Trophoblast cell (in vitro differentiated cells and primary cell): ENCODE measurements at regions not wholly inside any gene's neighbourhood (a gene's known extent, or its start where the extent isn't known, plus 50 kb on each side); places are given as distances from the start of the nearest gene placed in this dataset.

ENCODE experiments used
- DNase-seq, 2 donors: peaks; one replicate each; pipeline ENCODE4 v3.0.0-alpha.2; 2016
- H2AFZ ChIP-seq: 2 replicates; pipeline ENCODE4 v1.6.1; 2013; ENCODE audit warnings: low read length, moderate library complexity, mild to moderate bottlenecking; ENCODE audit not compliant: insufficient read depth, poor library complexity
- H2AK5ac ChIP-seq: 2 replicates; pipeline ENCODE4 v1.6.1; 2013; ENCODE audit warnings: mild to moderate bottlenecking, low read length
- H2BK120ac ChIP-seq: 2 replicates; pipeline ENCODE4 v1.6.1; 2013; ENCODE audit warnings: low read length, mild to moderate bottlenecking, moderate library complexity; ENCODE audit not compliant: insufficient read depth, poor library complexity
- H2BK12ac ChIP-seq: 2 replicates; pipeline ENCODE4 v1.6.1; 2013; ENCODE audit warnings: mild to moderate bottlenecking, low read length, moderate library complexity
- H2BK5ac ChIP-seq: 2 replicates; pipeline ENCODE4 v1.6.1; 2013; ENCODE audit warnings: low read length, low read depth, moderate library complexity, mild to moderate bottlenecking; ENCODE audit not compliant: poor library complexity
- H3K14ac ChIP-seq: 2 replicates; pipeline ENCODE4 v1.6.1; 2013; ENCODE audit warnings: mild to moderate bottlenecking, low read length
- H3K18ac ChIP-seq: 2 replicates; pipeline ENCODE4 v1.6.1; 2013; ENCODE audit warnings: mild to moderate bottlenecking, low read length
- H3K23ac ChIP-seq: 2 replicates; pipeline ENCODE4 v1.6.1; 2013; ENCODE audit warnings: low read length
- H3K27ac ChIP-seq: 2 replicates; pipeline ENCODE4 v1.5.1; 2013; ENCODE audit warnings: low read depth, mild to moderate bottlenecking, inconsistent platforms, low read length, moderate library complexity
- H3K27me3 ChIP-seq: 2 replicates; pipeline ENCODE4 v1.6.1; 2013; ENCODE audit warnings: inconsistent platforms, mild to moderate bottlenecking, low read length, moderate library complexity; ENCODE audit not compliant: insufficient read depth
- H3K36me3 ChIP-seq, 2 experiments: 1 replicate in 1 of 2; 2 replicates in 1 of 2; pipeline ENCODE4 v1.6.1; 2013; ENCODE audit warnings: low read length in 2 of 2, mild to moderate bottlenecking in 2 of 2, moderate library complexity in 1 of 2; ENCODE audit not compliant: insufficient read depth in 2 of 2, control insufficient read depth in 1 of 2
- H3K4ac ChIP-seq: 2 replicates; pipeline ENCODE4 v1.6.1; 2013; ENCODE audit warnings: low read depth, mild to moderate bottlenecking, low read length, moderate library complexity
- H3K4me1 ChIP-seq, 2 experiments: 1 replicate in 1 of 2; 2 replicates in 1 of 2; pipeline ENCODE4 v1.6.1; 2013; ENCODE audit warnings: low read length in 2 of 2, mild to moderate bottlenecking in 2 of 2, moderate library complexity in 1 of 2; ENCODE audit not compliant: insufficient read depth in 2 of 2, control insufficient read depth in 1 of 2
- H3K4me2 ChIP-seq: 2 replicates; pipeline ENCODE4 v1.6.1; 2013; ENCODE audit warnings: inconsistent platforms, mild to moderate bottlenecking, low read length, moderate library complexity
- H3K4me3 ChIP-seq: 2 replicates; pipeline ENCODE4 v1.5.1; 2013; ENCODE audit warnings: mild to moderate bottlenecking, low read depth, low read length, inconsistent platforms
- H3K79me1 ChIP-seq: one replicate; pipeline ENCODE4 v1.6.1; 2013; ENCODE audit warnings: low read length
- H3K79me2 ChIP-seq: 2 replicates; pipeline ENCODE4 v1.6.1; 2013; ENCODE audit warnings: low read length, mild to moderate bottlenecking; ENCODE audit not compliant: control insufficient read depth, insufficient read depth, poor library complexity
- H3K9ac ChIP-seq: 2 replicates; pipeline ENCODE4 v1.6.1; 2013; ENCODE audit warnings: mild to moderate bottlenecking, low read length
- H3K9me3 ChIP-seq: 2 replicates; pipeline ENCODE4 v1.6.1; 2013; ENCODE audit warnings: low read depth, mild to moderate bottlenecking, control low read depth, inconsistent platforms, low read length; ENCODE audit not compliant: insufficient read depth
- H4K12ac ChIP-seq: 2 replicates; pipeline ENCODE4 v1.6.1; 2013; ENCODE audit warnings: low read depth, mild to moderate bottlenecking, low read length, moderate library complexity
- H4K8ac ChIP-seq: 2 replicates; pipeline ENCODE4 v1.6.1; 2013; ENCODE audit warnings: low read depth, mild to moderate bottlenecking, low read length, moderate library complexity
- H4K91ac ChIP-seq: one replicate; pipeline ENCODE4 v1.6.1; 2013; ENCODE audit warnings: low read depth, mild to moderate bottlenecking, low read length, moderate library complexity
- WGBS: extraction: QIAGEN DNeasy Blood & Tissue Kit; methylation state at CpG from one replicate; pipeline ENCODE4 v1.1.7; 2013; ENCODE audit warnings: missing lambda C conversion rate; ENCODE audit not compliant: insufficient read length, insufficient coverage; ENCODE audit errors: extremely low coverage; 5-methylcytosine and 5-hydroxymethylcytosine counted together

DNA sequence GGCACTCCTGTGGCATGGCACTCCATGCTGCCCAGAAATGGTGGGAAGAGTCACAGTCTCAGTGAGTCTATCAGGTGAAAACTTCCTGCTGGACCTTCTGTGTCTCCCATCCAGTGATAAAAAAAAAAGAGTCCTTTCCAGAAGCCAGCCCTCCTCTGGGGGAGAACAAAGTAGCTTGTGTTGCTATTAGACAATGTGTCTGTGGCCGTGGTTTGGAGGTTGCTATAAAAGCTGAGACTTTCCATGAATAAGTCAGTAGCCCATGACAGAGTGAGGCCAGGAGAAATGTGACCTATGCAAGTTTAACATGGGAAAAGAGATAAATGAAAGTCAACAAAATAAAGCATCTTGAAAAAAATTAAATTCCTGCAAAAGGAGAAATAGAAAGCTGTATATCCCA lies 250.7 kb upstream of the MON1B start:
- H3K4ac ChIP-seq, result no peak overlapping the region
- H3K79me2 ChIP-seq, result no peaks in the 10 kb centered on the region
- DNase-seq, result no peak
- no peak overlapping the region for H2AFZ ChIP-seq
- H3K4me2 ChIP-seq, result no peak overlapping the region
- H2BK12ac ChIP-seq, result no peak overlapping the region
- no peaks in the 10 kb centered on the region for H3K4me1 ChIP-seq
- H4K91ac ChIP-seq, result no peak overlapping the region
- no peaks in the 10 kb centered on the region for H3K36me3 ChIP-seq
- H4K8ac ChIP-seq, result no peak overlapping the region
- H2BK120ac ChIP-seq, result no peak overlapping the region
- no peak overlapping the region for H3K27ac ChIP-seq
- no CpG with 5 or more reads among the region's 1 CpG for WGBS
- H3K9ac ChIP-seq, result no peak overlapping the region
- no peaks in the 10 kb centered on the region for H3K79me1 ChIP-seq
- H4K12ac ChIP-seq, result no peak overlapping the region
- H3K14ac ChIP-seq, result no peak overlapping the region
- H2BK5ac ChIP-seq, result no peak overlapping the region
- H3K9me3 ChIP-seq, result no peaks in the 10 kb centered on the region
- no peak overlapping the region for H3K18ac ChIP-seq
- H3K27me3 ChIP-seq, result no peaks in the 10 kb centered on the region
- no peak overlapping the region for H3K23ac ChIP-seq
- no peak overlapping the region for H2AK5ac ChIP-seq
- no peak overlapping the region for H3K4me3 ChIP-seq

DNA sequence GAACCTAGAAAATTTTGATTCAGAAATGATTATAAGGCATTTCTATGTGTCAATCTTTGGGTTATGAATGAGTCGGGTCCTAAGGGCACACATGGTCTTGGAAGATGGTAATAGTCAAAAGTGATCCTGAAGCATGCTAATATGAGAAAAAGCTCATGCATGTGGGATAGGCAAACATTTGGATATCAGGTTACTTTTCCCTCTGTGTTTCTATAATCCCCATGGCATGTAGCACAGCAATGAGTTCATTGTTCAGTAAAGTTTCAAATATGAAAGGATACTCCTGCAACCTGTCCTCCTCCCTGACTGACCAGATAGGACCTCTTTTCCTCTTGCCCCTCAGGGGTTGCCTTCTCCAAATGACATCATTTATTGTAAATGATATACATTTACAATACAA lies 249.9 kb upstream of the MON1B start:
- no CpG with 5 or more reads among the region's 1 CpG for WGBS
- no peaks in the 10 kb centered on the region for H3K4me1 ChIP-seq

GRCh38 chr16:76942089-76942488 lies 248.9 kb upstream of the MON1B start:
- Histone ChIP-seq H4K12ac (no peak overlapping the region), H3K4me3 (no peak overlapping the region), H2BK120ac (no peak overlapping the region), H3K79me2 (no peaks in the 10 kb centered on the region), H3K18ac (no peak overlapping the region), H3K9me3 (no peaks in the 10 kb centered on the region), H3K23ac (no peak overlapping the region), H3K4ac (no peak overlapping the region), H3K27ac (no peak overlapping the region), H4K91ac (no peak overlapping the region), H2BK5ac (no peak overlapping the region), H3K4me2 (no peak overlapping the region), H3K79me1 (no peaks in the 10 kb centered on the region), H3K4me1 (peaks cover 2 to 3% of the 10 kb centered on the region in 2 experiments), H3K36me3 (no peaks in the 10 kb centered on the region), H3K9ac (no peak overlapping the region), H4K8ac (no peak overlapping the region), H3K14ac (no peak overlapping the region), H2BK12ac (no peak overlapping the region), H2AFZ (no peak overlapping the region), H2AK5ac (no peak overlapping the region), H3K27me3 (no peaks in the 10 kb centered on the region)
- DNase-seq, result no peak
- WGBS, result no CpG with 5 or more reads among the region's 4 CpGs

More for the DNA sequence above, 249.9 kb upstream of the MON1B start:
- Histone ChIP-seq H2AK5ac (no peak overlapping the region), H4K91ac (no peak overlapping the region), H3K4ac (no peak overlapping the region), H3K23ac (no peak overlapping the region), H3K79me2 (no peaks in the 10 kb centered on the region), H3K14ac (no peak overlapping the region), H2AFZ (no peak overlapping the region), H4K12ac (no peak overlapping the region), H3K27me3 (no peaks in the 10 kb centered on the region), H3K27ac (no peak overlapping the region), H2BK5ac (no peak overlapping the region), H3K36me3 (no peaks in the 10 kb centered on the region), H4K8ac (no peak overlapping the region), H3K9me3 (no peaks in the 10 kb centered on the region), H3K4me2 (no peak overlapping the region), H3K9ac (no peak overlapping the region), H2BK12ac (no peak overlapping the region), H3K4me3 (no peak overlapping the region), H3K18ac (no peak overlapping the region), H3K79me1 (no peaks in the 10 kb centered on the region), H2BK120ac (no peak overlapping the region)
- DNase-seq, result no peak

GRCh38 chr16:76943921-76944320 lies 247.1 kb upstream of the MON1B start:
- DNase-seq, result no peak
- WGBS, result no CpG with 5 or more reads among the region's 2 CpGs
- no peak overlapping the region for H2BK5ac ChIP-seq

More at GRCh38 chr16:76943921-76944320, 247.1 kb upstream of the MON1B start:
- H3K9ac ChIP-seq, result no peak overlapping the region
- no peaks in the 10 kb centered on the region for H3K79me1 ChIP-seq
- no peak overlapping the region for H3K14ac ChIP-seq
- no peak overlapping the region for H3K4me2 ChIP-seq
- H4K91ac ChIP-seq, result no peak overlapping the region
- no peaks in the 10 kb centered on the region for H3K79me2 ChIP-seq
- peaks cover 2 to 4% of the 10 kb centered on the region in 2 experiments for H3K4me1 ChIP-seq
- H3K27ac ChIP-seq, result no peak overlapping the region
- H3K23ac ChIP-seq, result no peak overlapping the region
- no peak overlapping the region for H3K18ac ChIP-seq
- no peaks in the 10 kb centered on the region for H3K36me3 ChIP-seq
- H3K9me3 ChIP-seq, result no peaks in the 10 kb centered on the region
- no peak overlapping the region for H2BK120ac ChIP-seq
- no peak overlapping the region for H3K4me3 ChIP-seq
- H2AFZ ChIP-seq, result no peak overlapping the region
- H4K12ac ChIP-seq, result no peak overlapping the region
- H3K4ac ChIP-seq, result no peak overlapping the region
- no peak overlapping the region for H2BK12ac ChIP-seq
- no peak overlapping the region for H2AK5ac ChIP-seq
- H3K27me3 ChIP-seq, result no peaks in the 10 kb centered on the region
- no peak overlapping the region for H4K8ac ChIP-seq
